ENCODE measurements at regions not wholly inside any gene's neighbourhood (a gene's known extent, or its start where the extent isn't known, plus 50 kb on each side); places are given as distances from the start of the nearest gene placed in this dataset.

DNA sequence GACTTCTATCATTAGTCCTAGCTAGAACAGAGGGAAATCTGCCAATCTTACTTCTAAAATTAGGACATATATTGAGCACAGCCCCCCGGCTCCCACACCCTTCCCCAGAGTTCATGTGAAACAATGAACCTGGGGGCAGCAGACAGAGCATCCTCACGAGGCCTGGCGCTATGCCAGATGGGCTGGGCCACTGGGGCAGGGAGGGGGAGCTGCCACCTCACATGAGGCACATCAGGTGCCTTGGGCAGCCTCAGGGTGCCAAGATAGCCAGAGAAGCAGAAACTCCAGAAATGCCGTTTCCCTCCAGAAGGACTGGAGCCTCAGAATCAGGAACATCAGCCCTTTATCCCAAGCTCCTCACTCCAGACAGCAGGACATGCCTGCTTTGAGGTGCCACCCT lies 92.8 kb upstream of the LANCL2 start:
- H4K8ac ChIP-seq (replicated peaks; ENCODE audit: insufficient read length, low read depth, low read length) = no peak overlapping the region
- H3K4me1 ChIP-seq (ENCODE audit: insufficient read depth, low read length) = no peaks in the 10 kb centered on the region
- H3K27me3 ChIP-seq (ENCODE audit: insufficient read depth, low read length) = no peaks in the 10 kb centered on the region
- H3K4ac ChIP-seq (ENCODE audit: low read depth, low read length) = no peak overlapping the region
- TF ChIP-seq, protein P1, sequence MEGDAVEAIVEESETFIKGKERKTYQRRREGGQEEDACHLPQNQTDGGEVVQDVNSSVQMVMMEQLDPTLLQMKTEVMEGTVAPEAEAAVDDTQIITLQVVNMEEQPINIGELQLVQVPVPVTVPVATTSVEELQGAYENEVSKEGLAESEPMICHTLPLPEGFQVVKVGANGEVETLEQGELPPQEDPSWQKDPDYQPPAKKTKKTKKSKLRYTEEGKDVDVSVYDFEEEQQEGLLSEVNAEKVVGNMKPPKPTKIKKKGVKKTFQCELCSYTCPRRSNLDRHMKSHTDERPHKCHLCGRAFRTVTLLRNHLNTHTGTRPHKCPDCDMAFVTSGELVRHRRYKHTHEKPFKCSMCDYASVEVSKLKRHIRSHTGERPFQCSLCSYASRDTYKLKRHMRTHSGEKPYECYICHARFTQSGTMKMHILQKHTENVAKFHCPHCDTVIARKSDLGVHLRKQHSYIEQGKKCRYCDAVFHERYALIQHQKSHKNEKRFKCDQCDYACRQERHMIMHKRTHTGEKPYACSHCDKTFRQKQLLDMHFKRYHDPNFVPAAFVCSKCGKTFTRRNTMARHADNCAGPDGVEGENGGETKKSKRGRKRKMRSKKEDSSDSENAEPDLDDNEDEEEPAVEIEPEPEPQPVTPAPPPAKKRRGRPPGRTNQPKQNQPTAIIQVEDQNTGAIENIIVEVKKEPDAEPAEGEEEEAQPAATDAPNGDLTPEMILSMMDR (conservative IDR thresholded peaks at IDR 0.05) = no peak
- no peak overlapping the region for H3K56ac ChIP-seq (ENCODE audit: insufficient read length, low read depth, low read length)
- Mint-ChIP-seq H3K4me3 (no peak overlapping the region), H3K36me3 (ENCODE audit: insufficient read depth in 1 of 3, low read depth in 3 of 3) (no peaks in the 10 kb centered on the region), H3K4me1 (no peaks in the 10 kb centered on the region), H3K9me3 (no peaks in the 10 kb centered on the region), H3K27me3 (ENCODE audit: low read depth) (no peaks in the 10 kb centered on the region; the same call in none of the 2 replicates), H3K27ac (no peak overlapping the region)
- no peak overlapping the region for H2AFZ ChIP-seq (ENCODE audit: low read length)
- no peak overlapping the region for H2AK5ac ChIP-seq (ENCODE audit: insufficient read length, low read length)
- no peak overlapping the region for H4K5ac ChIP-seq (ENCODE audit: insufficient read length, low read depth, low read length)
- no peak overlapping the region for H2BK120ac ChIP-seq (ENCODE audit: low read depth, low read length, poor library complexity, severe bottlenecking)
- no peak overlapping the region for H3K14ac ChIP-seq (ENCODE audit: insufficient read depth, low read length)
- H3K9ac ChIP-seq (ENCODE audit: extremely low read depth, insufficient read length, low read length) = no peak overlapping the region
- H2BK15ac ChIP-seq (ENCODE audit: low read depth, low read length) = no peak overlapping the region
- no peaks in the 10 kb centered on the region for H3K79me1 ChIP-seq (ENCODE audit: insufficient read depth, low read depth, low read length, poor library complexity, severe bottlenecking)
- no peak overlapping the region for H2BK12ac ChIP-seq (ENCODE audit: insufficient read length, low read depth, low read length)
- H3K18ac ChIP-seq (ENCODE audit: insufficient read length, low read depth, low read length) = no peak overlapping the region
- no peaks in the 10 kb centered on the region for H3K23me2 ChIP-seq (ENCODE audit: insufficient read length, low read depth, low read length, poor library complexity, severe bottlenecking)
- no peak overlapping the region for H3K4me2 ChIP-seq (ENCODE audit: insufficient read depth, insufficient read length, low read length)
- H2BK20ac ChIP-seq (ENCODE audit: low read depth, low read length, poor library complexity, severe bottlenecking) = no peak overlapping the region
- H3K27ac ChIP-seq (ENCODE audit: insufficient read length, low read depth, low read length) = no peak overlapping the region
- no peak overlapping the region for H3K23ac ChIP-seq (ENCODE audit: insufficient read length, low read depth, low read length)
- DNase-seq = no peak
- no peak overlapping the region for H2BK5ac ChIP-seq (ENCODE audit: insufficient read length, low read length)
- no peaks in the 10 kb centered on the region for H4K20me1 ChIP-seq (ENCODE audit: control insufficient read depth, insufficient read depth, insufficient read length)
- H3T11ph ChIP-seq (ENCODE audit: low read length) = no peak overlapping the region
- no peak overlapping the region for H4K91ac ChIP-seq (ENCODE audit: insufficient read length, low read depth, low read length)
- H3K79me2 ChIP-seq (ENCODE audit: insufficient read depth, low read length) = no peaks in the 10 kb centered on the region
- H3K9me3 ChIP-seq (ENCODE audit: control insufficient read depth, low read depth, low read length) = no peaks in the 10 kb centered on the region
- no CpG with 5 or more reads among the region's 4 CpGs for WGBS (ENCODE audit: extremely low coverage, insufficient read length, low lambda C conversion rate)

All from H9 (cell line).